ENCODE measurements at regions not wholly inside any gene's neighbourhood (a gene's known extent, or its start where the extent isn't known, plus 50 kb on each side); places are given as distances from the start of the nearest gene placed in this dataset.

GRCh38 chr2:105460048-105460732, 61.3 kb upstream of the FHL2 start:
- no peak overlapping the region for H3K4me3 ChIP-seq (ENCODE audit: low read depth, low read length)
- no peak for TF ChIP-seq CTCF (IDR thresholded peaks at IDR 0.05; ENCODE audit: insufficient read depth, low read depth, low read length)
- peak; percentile 65 for DNase-seq (ENCODE audit: low read depth)

- H3K4me3 ChIP-seq (ENCODE audit: low read depth, low read length): no peak overlapping the region
- DNase-seq (ENCODE audit: low read depth): no peak
- no peak for TF ChIP-seq CTCF (IDR thresholded peaks at IDR 0.05; ENCODE audit: insufficient read depth, low read depth, low read length)
Observed at GRCh38 chr2:105458076-105458475, 59.2 kb upstream of the FHL2 start.

DNA sequence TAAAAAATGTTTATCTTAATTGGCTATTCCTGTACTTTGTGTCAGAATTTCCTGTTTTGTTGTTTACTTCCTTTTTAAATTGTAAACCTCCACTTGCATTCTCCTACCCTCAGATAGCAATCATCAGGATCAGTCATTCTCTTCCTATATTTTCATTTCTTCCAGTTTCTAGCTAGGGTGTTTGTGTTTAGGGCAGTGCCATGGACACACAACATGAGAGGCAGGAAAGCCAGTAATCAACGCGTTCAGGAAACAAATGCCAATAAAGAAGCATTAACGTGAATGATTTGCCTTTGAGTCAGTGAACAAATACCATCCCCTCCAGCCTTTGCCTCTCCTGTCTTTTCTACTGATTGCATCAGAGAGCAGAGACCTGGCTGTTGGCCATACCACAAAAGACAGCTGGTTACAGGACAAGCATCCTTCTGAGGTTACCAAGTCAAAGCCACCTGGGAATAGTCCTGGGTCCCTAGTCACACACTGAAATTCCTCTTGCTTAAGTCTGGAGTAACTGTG, 56.7 kb upstream of the FHL2 start:
- H3K4me3 ChIP-seq (ENCODE audit: low read depth, low read length): no peak overlapping the region
- TF ChIP-seq CTCF (IDR thresholded peaks at IDR 0.05; ENCODE audit: insufficient read depth, low read depth, low read length): no peak

GRCh38 chr2:105454801-105455485, 56.1 kb upstream of the FHL2 start:
- peak; percentile 56 for TF ChIP-seq CTCF (IDR thresholded peaks at IDR 0.05; ENCODE audit: insufficient read depth, low read depth, low read length)
- DNase-seq (ENCODE audit: low read depth): peak; percentile 81
- H3K4me3 ChIP-seq (ENCODE audit: low read depth, low read length): no peak overlapping the region

More for the DNA sequence above, 56.7 kb upstream of the FHL2 start:
- peak; percentile 98 for DNase-seq (ENCODE audit: low read depth)

DNA sequence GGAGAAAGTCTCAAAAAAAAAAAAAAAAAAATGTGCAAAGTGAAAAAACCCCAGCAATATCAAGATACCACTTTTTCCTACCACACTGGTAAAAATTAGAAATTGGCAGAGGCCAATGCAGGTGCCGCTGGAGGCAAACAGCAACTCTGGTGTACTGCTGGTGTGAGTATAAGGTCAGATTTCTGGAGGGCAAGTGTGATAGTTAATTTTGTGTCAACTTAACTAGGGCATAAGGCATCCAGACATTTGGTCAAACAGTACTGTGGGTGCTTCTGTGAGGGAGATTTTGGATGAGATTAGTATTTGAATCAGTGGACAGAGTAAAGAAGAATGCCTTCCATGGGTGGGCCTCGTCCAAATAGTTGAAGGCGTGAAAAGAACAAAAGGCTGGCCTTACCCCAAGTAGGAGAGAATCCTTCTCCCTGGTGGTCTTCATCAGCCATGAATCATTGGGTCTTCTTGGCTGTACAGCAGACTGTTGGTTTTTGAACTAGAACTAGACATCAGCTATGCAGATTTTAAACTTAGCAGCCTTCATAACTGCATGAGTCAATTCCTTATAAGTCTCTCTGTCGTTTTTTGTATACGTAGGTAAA, 52.8 kb upstream of the FHL2 start:
- no peak overlapping the region for H3K4me3 ChIP-seq (ENCODE audit: low read depth, low read length)
- DNase-seq (ENCODE audit: low read depth): no peak
- no peak for TF ChIP-seq CTCF (IDR thresholded peaks at IDR 0.05; ENCODE audit: insufficient read depth, low read depth, low read length)

- no peak for DNase-seq (ENCODE audit: low read depth)
- no peak overlapping the region for H3K4me3 ChIP-seq (ENCODE audit: low read depth, low read length)
- TF ChIP-seq CTCF (IDR thresholded peaks at IDR 0.05; ENCODE audit: insufficient read depth, low read depth, low read length): no peak
Observed at GRCh38 chr2:105450471-105450870, 51.6 kb upstream of the FHL2 start.
